ENCODE measurements at regions not wholly inside any gene's neighbourhood (a gene's known extent, or its start where the extent isn't known, plus 50 kb on each side); places are given as distances from the start of the nearest gene placed in this dataset.

DNA sequence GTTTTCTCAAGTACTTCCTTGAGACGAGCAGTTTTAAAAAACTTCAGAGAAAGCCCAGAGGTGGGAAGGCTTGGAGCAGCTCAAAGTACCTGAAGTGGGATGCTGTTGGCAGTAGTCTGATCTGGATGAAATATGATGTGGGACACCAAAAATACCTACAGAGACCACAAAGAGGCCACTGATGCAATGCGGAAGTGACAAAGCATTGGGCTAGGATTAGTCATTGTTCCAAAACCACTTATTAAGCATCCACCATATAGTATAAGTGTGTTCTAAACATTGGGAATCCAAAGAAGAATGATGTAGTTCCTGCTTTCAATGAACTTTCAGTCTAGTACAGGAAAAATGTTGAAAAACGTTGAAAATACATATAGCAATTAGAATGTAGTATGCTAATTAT is 386.1 kb upstream of the CNKSR2 start:
- Histone ChIP-seq H3K27ac (ENCODE audit: low read depth, low read length) (no peak overlapping the region), H3K36me3 (ENCODE audit: control insufficient read depth in 2 of 3, insufficient read depth in 3 of 3, low read length in 3 of 3) (no peaks in the 10 kb centered on the region), H3K9me3 (ENCODE audit: control insufficient read depth in 2 of 3, low read length in 3 of 3) (no peaks in the 10 kb centered on the region), H3K4me3 (ENCODE audit: low read length) (no peak overlapping the region), H3K27me3 (ENCODE audit: control insufficient read depth in 2 of 2, insufficient read depth in 2 of 2, low read length in 2 of 2) (no peaks in the 10 kb centered on the region), H3K4me1 (ENCODE audit: control insufficient read depth in 2 of 2, insufficient read depth in 2 of 2, low read length in 2 of 2) (no peaks in the 10 kb centered on the region)
- H3K4me3 Mint-ChIP-seq, result no peak overlapping the region
- ATAC-seq, result no peak
- no peaks in the 10 kb centered on the region for H3K36me3 Mint-ChIP-seq
- intact Hi-C loops (cut with micrococcal nuclease), result no loop called here
- H3K27me3 Mint-ChIP-seq, result peaks cover 0 to 13% (median 0%) of the 10 kb centered on the region in 5 donors
- H3K9me3 Mint-ChIP-seq, result peaks cover 0 to 3% (median 0%) of the 10 kb centered on the region in 11 donors
- ChIA-PET CTCF (no interaction called here), POLR2A (interaction anchor here (0.6 kb wide), 1 partner anchor 310 kb away, joined by 3 read pairs; no protein-coding TSS in a partner anchor)
- no peak for DNase-seq
- no peak overlapping the region for H3K27ac Mint-ChIP-seq
- peaks cover 0 to 3% (median 0%) of the 10 kb centered on the region in 7 donors for H3K4me1 Mint-ChIP-seq

DNA sequence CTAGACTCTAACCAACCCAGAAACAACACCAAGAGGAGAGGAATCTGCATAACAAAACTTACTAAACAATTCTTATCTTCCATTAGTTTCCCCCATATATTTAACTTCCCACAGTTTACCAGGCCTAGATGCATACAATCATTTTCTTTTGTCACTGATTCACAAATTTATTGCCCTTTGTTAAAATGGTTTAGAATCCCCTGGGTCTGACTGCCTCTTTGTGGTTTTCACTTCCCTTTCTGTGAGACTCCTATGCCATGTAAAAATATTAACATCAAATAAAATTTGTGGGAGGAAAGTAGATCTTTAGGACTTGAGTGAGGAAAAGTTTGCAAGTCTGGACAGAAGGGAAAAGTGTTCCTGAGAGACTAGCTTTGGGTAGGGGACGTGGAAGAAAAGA is 393.8 kb upstream of the CNKSR2 start:
- DNase-seq, result no peak
- no peaks in the 10 kb centered on the region for H3K36me3 ChIP-seq (ENCODE audit: control insufficient read depth in 2 of 3, insufficient read depth in 3 of 3, low read length in 3 of 3)
- H3K9me3 Mint-ChIP-seq, result peaks cover 0 to 3% (median 0%) of the 10 kb centered on the region in 11 donors
- no peak overlapping the region for H3K4me3 Mint-ChIP-seq
- no peak overlapping the region for H3K4me3 ChIP-seq (ENCODE audit: low read length)
- no peak for ATAC-seq
- CTCF ChIA-PET, result no interaction called here
- POLR2A ChIA-PET, result no interaction called here
- intact Hi-C loops (cut with micrococcal nuclease), result no loop called here
- H3K4me1 Mint-ChIP-seq, result peaks cover 0 to 3% (median 0%) of the 10 kb centered on the region in 7 donors
- no peaks in the 10 kb centered on the region for H3K4me1 ChIP-seq (ENCODE audit: control insufficient read depth in 2 of 2, insufficient read depth in 2 of 2, low read length in 2 of 2)
- H3K9me3 ChIP-seq (ENCODE audit: control insufficient read depth in 2 of 3, low read length in 3 of 3), result no peaks in the 10 kb centered on the region
- H3K27ac Mint-ChIP-seq, result no peak overlapping the region
- no peaks in the 10 kb centered on the region for H3K36me3 Mint-ChIP-seq
- H3K27me3 Mint-ChIP-seq, result peaks cover 0 to 11% (median 6%) of the 10 kb centered on the region in 5 donors
- H3K27ac ChIP-seq (ENCODE audit: low read depth, low read length), result no peak overlapping the region
- H3K27me3 ChIP-seq (ENCODE audit: control insufficient read depth in 2 of 2, insufficient read depth in 2 of 2, low read length in 2 of 2), result no peaks in the 10 kb centered on the region

- Histone ChIP-seq H3K27ac (ENCODE audit: low read depth, low read length) (no peak overlapping the region), H3K4me1 (ENCODE audit: control insufficient read depth in 2 of 2, insufficient read depth in 2 of 2, low read length in 2 of 2) (no peaks in the 10 kb centered on the region), H3K27me3 (ENCODE audit: control insufficient read depth in 2 of 2, insufficient read depth in 2 of 2, low read length in 2 of 2) (no peaks in the 10 kb centered on the region), H3K9me3 (ENCODE audit: control insufficient read depth in 2 of 3, low read length in 3 of 3) (no peaks in the 10 kb centered on the region), H3K4me3 (ENCODE audit: low read length) (no peak overlapping the region), H3K36me3 (ENCODE audit: control insufficient read depth in 2 of 3, insufficient read depth in 3 of 3, low read length in 3 of 3) (no peaks in the 10 kb centered on the region)
- Mint-ChIP-seq H3K4me1 (no peaks in the 10 kb centered on the region), H3K9me3 (peaks cover 0 to 3% (median 0%) of the 10 kb centered on the region in 11 donors), H3K36me3 (no peaks in the 10 kb centered on the region), H3K27ac (no peak overlapping the region), H3K27me3 (peaks cover 0 to 7% (median 0%) of the 10 kb centered on the region in 5 donors), H3K4me3 (no peak overlapping the region)
- intact Hi-C loops (cut with micrococcal nuclease), result no loop called here
- CTCF ChIA-PET, result no interaction called here
- no peak for ATAC-seq
- DNase-seq, result no peak
- POLR2A ChIA-PET, result no interaction called here
Measured at GRCh38 chrX:20974326-20974725, 399.9 kb upstream of the CNKSR2 start.

GRCh38 chrX:20973038-20973437 is 401.2 kb upstream of the CNKSR2 start:
- intact Hi-C loops (cut with micrococcal nuclease), result no loop called here
- Histone ChIP-seq H3K27me3 (ENCODE audit: control insufficient read depth in 2 of 2, insufficient read depth in 2 of 2, low read length in 2 of 2) (no peaks in the 10 kb centered on the region), H3K4me1 (ENCODE audit: control insufficient read depth in 2 of 2, insufficient read depth in 2 of 2, low read length in 2 of 2) (no peaks in the 10 kb centered on the region), H3K9me3 (ENCODE audit: control insufficient read depth in 2 of 3, low read length in 3 of 3) (no peaks in the 10 kb centered on the region), H3K36me3 (ENCODE audit: control insufficient read depth in 2 of 3, insufficient read depth in 3 of 3, low read length in 3 of 3) (no peaks in the 10 kb centered on the region), H3K4me3 (ENCODE audit: low read length) (no peak overlapping the region), H3K27ac (ENCODE audit: low read depth, low read length) (no peak overlapping the region)
- H3K4me3 Mint-ChIP-seq, result no peak overlapping the region
- H3K27ac Mint-ChIP-seq, result no peak overlapping the region
- ATAC-seq (no peak), DNase-seq (no peak)
- H3K9me3 Mint-ChIP-seq, result peaks cover 0 to 3% (median 0%) of the 10 kb centered on the region in 11 donors
- POLR2A ChIA-PET, result no interaction called here
- no peaks in the 10 kb centered on the region for H3K4me1 Mint-ChIP-seq
- no peaks in the 10 kb centered on the region for H3K36me3 Mint-ChIP-seq
- peaks cover 0 to 7% (median 0%) of the 10 kb centered on the region in 5 donors for H3K27me3 Mint-ChIP-seq
- CTCF ChIA-PET, result no interaction called here

DNA sequence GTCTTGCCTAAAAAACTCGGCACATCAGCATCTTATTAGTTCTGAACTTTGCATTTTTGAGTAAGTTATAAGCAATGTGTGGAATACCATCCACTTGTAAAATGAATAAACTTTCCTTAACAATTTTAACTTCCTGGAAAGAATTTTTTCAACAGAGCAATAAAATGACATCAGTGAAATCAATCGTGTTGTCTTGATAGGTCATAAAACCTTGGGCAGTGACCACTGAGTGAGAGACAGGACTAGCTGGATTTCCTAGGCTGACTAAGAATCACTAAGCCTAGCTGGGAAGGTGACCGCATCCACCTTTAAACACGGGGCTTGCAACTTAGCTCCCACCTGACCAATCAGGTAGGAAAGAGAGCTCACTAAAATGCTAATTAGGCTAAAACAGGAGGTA is 403.0 kb upstream of the CNKSR2 start:
- Mint-ChIP-seq H3K9me3 (peaks cover 0 to 2% (median 0%) of the 10 kb centered on the region in 11 donors), H3K36me3 (no peaks in the 10 kb centered on the region), H3K27ac (no peak overlapping the region), H3K4me3 (no peak overlapping the region), H3K27me3 (peaks cover 0 to 2% (median 0%) of the 10 kb centered on the region in 5 donors), H3K4me1 (no peaks in the 10 kb centered on the region)
- no peaks in the 10 kb centered on the region for H3K4me1 ChIP-seq (ENCODE audit: control insufficient read depth in 2 of 2, insufficient read depth in 2 of 2, low read length in 2 of 2)
- intact Hi-C loops (cut with micrococcal nuclease), result no loop called here
- no peaks in the 10 kb centered on the region for H3K36me3 ChIP-seq (ENCODE audit: control insufficient read depth in 2 of 3, insufficient read depth in 3 of 3, low read length in 3 of 3)
- no peak overlapping the region for H3K4me3 ChIP-seq (ENCODE audit: low read length)
- H3K27me3 ChIP-seq (ENCODE audit: control insufficient read depth in 2 of 2, insufficient read depth in 2 of 2, low read length in 2 of 2), result no peaks in the 10 kb centered on the region
- CTCF ChIA-PET, result no interaction called here
- ATAC-seq (no peak), DNase-seq (no peak)
- no peaks in the 10 kb centered on the region for H3K9me3 ChIP-seq (ENCODE audit: control insufficient read depth in 2 of 3, low read length in 3 of 3)
- POLR2A ChIA-PET, result no interaction called here
- H3K27ac ChIP-seq (ENCODE audit: low read depth, low read length), result no peak overlapping the region

DNA sequence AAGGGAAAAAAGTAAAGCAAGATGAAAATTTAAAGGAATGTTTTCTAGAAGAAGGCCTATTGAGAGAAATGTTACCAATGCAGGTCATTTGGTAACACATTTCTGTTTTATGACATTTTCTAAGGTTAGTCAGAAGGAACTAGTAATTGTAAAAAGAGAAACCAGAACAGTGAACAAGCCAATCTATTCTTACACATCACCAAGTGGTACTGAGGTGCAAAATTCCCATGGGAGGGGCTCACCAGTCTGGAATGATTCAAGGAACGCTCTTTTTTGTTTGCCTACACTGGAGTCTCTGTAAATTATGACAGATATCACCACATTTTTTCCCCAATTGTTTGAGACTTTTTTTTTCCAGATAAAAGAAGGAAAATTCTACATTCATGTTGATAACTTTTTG is 404.7 kb upstream of the CNKSR2 start:
- ChIA-PET POLR2A (no interaction called here), CTCF (no interaction called here)
- DNase-seq (no peak), ATAC-seq (no peak)
- H3K4me1 ChIP-seq (ENCODE audit: control insufficient read depth in 2 of 2, insufficient read depth in 2 of 2, low read length in 2 of 2), result no peaks in the 10 kb centered on the region
- Mint-ChIP-seq H3K27me3 (no peaks in the 10 kb centered on the region), H3K4me3 (no peak overlapping the region), H3K9me3 (peaks cover 0 to 2% (median 0%) of the 10 kb centered on the region in 11 donors), H3K4me1 (no peaks in the 10 kb centered on the region), H3K27ac (no peak overlapping the region), H3K36me3 (no peaks in the 10 kb centered on the region)
- intact Hi-C loops (cut with micrococcal nuclease), result no loop called here
- no peaks in the 10 kb centered on the region for H3K36me3 ChIP-seq (ENCODE audit: control insufficient read depth in 2 of 3, insufficient read depth in 3 of 3, low read length in 3 of 3)
- H3K4me3 ChIP-seq (ENCODE audit: low read length), result no peak overlapping the region
- no peak overlapping the region for H3K27ac ChIP-seq (ENCODE audit: low read depth, low read length)
- no peaks in the 10 kb centered on the region for H3K27me3 ChIP-seq (ENCODE audit: control insufficient read depth in 2 of 2, insufficient read depth in 2 of 2, low read length in 2 of 2)
- H3K9me3 ChIP-seq (ENCODE audit: control insufficient read depth in 2 of 3, low read length in 3 of 3), result no peaks in the 10 kb centered on the region

DNA sequence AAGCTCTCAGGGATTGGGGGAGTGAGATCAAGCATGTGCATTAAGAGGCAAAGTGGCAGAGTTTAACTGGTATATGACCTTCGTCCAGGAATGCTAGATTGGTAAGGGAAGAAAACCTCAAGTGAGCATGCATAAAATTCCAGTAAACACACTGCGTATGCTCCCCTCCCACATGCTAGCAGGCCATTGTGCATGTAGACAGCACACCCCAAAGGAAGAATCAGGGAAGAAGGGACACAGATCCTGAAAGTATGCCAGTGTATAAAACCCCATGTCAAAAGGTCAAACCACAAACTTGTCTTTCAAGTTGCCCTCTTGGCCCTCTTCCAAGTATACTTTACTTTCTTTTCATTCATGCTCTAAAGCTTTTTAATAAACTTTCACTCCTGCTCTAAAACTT is 405.2 kb upstream of the CNKSR2 start:
- Histone ChIP-seq H3K27ac (ENCODE audit: low read depth, low read length) (no peak overlapping the region), H3K4me1 (ENCODE audit: control insufficient read depth in 2 of 2, insufficient read depth in 2 of 2, low read length in 2 of 2) (no peaks in the 10 kb centered on the region), H3K4me3 (ENCODE audit: low read length) (no peak overlapping the region), H3K27me3 (ENCODE audit: control insufficient read depth in 2 of 2, insufficient read depth in 2 of 2, low read length in 2 of 2) (no peaks in the 10 kb centered on the region), H3K9me3 (ENCODE audit: control insufficient read depth in 2 of 3, low read length in 3 of 3) (no peaks in the 10 kb centered on the region), H3K36me3 (ENCODE audit: control insufficient read depth in 2 of 3, insufficient read depth in 3 of 3, low read length in 3 of 3) (no peaks in the 10 kb centered on the region)
- H3K27me3 Mint-ChIP-seq, result no peaks in the 10 kb centered on the region
- no peak overlapping the region for H3K27ac Mint-ChIP-seq
- CTCF ChIA-PET, result no interaction called here
- no peak overlapping the region for H3K4me3 Mint-ChIP-seq
- POLR2A ChIA-PET, result no interaction called here
- no peaks in the 10 kb centered on the region for H3K4me1 Mint-ChIP-seq
- ATAC-seq (no peak), DNase-seq (no peak)
- H3K36me3 Mint-ChIP-seq, result no peaks in the 10 kb centered on the region
- peaks cover 0 to 2% (median 0%) of the 10 kb centered on the region in 11 donors for H3K9me3 Mint-ChIP-seq
- intact Hi-C loops (cut with micrococcal nuclease), result no loop called here
